Activated naive CD8-positive, alpha-beta T cell treated with anti-CD3 and anti-CD28 coated beads, Interleukin-2, amount 50 U/mL, for 16 hours (primary cell): ENCODE measurements at regions not wholly inside any gene's neighbourhood (a gene's known extent, or its start where the extent isn't known, plus 50 kb on each side); places are given as distances from the start of the nearest gene placed in this dataset.

ENCODE experiments used
- DNase-seq: peaks from one replicate; pipeline ENCODE4 v3.0.0-alpha.2; 2020; ENCODE audit warnings: low read depth, low spot score

DNA sequence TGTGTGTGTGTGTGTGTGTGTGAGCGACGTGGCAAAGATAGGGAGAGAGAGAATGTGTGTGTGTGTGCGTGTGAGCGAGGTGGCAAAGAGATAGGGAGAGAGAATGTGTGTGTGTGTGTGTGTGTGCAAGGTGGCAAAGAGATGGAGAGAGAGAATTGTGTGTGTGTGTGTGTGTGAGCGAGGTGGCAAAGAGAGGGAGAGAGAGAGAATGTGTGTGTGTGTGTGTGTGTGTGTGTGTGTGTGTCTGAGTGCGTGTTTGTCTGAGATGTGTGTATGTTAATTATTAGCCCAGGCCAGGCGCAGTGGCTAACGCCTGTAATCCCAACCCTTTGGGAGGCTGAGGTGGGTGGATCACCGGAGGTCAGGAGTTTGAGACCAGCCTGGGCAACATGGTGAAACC lies 154.6 kb upstream of the RGMA start:
- no peak for DNase-seq

DNA sequence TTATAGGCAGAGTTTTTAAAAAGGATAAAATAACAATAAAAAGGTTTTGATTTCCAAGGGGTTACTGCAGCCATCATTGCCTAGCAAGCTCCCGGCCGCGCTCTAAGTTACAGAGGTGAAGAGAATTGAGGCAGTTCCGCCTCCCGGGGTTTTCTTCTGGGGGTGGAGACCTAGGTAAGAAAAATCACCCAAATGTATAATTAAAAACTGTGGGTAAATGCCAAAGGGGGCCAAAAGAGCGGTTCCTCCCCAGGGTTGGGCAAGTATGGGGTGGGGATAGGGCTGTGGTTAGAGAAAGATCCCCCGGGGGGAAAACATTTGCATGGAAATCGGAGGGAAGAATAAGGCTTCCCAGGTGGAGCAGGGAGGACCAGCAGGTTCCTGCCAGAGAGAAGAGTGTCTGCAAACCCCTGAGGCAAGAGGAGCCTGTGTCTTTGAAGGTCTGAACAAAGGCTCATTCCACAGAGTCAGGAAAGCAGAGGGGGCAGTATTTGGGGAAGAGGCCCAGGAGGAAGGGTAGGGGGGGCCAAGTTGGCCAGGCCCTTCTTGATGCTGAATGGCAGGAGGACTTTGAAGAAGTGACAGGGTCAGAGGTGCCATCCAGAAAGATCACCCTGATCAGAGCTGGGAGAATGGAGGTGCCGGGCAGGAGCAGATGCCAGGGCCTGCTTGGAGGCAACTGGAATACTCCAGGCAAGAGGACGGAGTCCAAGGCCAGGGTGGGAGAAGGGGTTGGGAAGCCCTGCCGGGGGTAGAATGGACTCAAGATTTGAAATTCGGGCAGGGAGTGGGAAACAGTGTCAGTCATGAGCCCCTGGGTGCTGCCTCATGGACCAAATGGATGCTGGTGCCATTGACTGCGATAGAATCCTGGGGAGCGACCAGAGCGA lies 152.9 kb upstream of the RGMA start:
- no peak for DNase-seq

GRCh38 chr15:93239993-93240392 lies 151.0 kb upstream of the RGMA start:
- DNase-seq: no peak

GRCh38 chr15:93239591-93239990 lies 150.6 kb upstream of the RGMA start:
- no peak for DNase-seq

DNA sequence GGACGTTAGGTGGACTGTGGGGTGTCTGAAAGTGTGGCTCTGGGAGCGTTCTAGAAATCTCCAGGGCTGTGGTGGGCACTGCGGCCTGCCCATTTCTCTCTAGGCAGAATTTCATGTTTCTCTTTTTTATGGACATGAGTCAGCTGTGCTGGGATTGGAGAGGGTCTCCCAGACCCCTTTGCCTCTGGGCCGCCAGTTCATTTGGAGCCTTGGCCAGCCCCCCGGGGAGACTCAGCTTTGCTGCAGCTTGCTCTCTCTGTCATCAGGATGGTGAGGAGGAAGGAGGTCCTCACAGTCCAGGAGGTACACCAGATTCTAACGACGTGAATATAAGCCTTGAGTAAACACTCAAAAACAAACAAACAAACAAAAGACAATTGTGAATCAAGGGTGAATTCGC lies 149.6 kb upstream of the RGMA start:
- no peak for DNase-seq

DNA sequence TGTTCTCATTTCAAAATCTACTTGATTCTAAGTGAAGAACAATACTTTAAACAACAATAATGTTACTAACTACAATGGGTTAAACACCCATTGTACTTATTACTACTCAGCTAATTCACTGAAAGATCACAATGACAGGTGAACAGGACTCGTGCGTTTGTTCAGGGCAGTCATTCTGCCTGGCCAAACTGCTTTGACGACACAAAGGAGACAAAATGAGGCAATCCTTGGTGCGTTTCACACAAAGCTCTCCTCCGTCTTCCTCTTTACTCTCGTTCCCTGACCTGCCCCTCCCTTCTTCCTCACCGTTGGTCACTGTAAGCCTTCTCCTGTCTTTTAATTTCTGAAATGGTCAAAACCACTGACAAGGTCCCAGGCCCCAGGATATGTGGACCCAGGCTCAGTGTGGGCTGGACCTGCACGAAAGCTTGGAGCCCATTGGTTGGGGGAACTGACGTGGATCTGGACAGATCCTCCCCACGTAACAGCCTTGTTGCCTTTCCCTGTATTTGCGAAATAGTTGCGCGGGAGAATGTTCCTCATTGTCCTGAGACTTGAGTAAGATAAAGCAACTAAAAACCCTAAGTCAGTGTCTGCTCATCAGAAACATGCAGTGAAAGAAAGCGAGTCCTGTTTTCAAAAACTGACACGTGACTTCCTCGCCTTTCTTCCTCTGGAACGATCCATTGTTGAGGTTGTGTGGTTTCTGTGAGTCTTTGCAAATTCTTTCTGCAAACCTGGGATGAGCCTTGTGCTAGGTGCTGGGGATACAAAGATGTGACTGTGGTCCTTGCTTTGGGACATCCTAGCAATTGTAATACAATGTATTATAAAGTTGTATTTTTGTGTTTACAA lies 147.1 kb upstream of the RGMA start:
- no peak for DNase-seq

GRCh38 chr15:93235269-93235668 lies 146.3 kb upstream of the RGMA start:
- DNase-seq: no peak

- DNase-seq: no peak
Observed at GRCh38 chr15:93233710-93234109, 144.7 kb upstream of the RGMA start.

DNA sequence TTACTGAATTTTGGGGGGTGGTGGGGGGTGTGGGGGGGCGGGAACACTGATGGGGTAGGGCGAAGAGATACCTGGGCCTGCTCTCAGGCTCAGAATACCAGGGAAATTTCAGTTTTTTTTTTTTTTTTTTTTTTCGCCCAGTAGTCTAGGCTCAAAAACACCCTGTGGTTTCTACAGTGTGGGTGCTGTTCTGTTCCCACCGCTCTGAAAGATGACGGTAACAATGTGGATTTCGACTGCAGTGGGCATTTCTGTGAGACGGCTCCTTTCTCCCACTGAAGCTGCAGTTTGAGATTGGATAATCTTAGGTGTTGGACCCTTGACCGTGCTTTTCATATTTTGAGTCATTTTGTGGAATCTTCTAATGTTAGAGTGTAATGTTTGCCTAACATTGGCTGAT lies 143.8 kb upstream of the RGMA start:
- no peak for DNase-seq

- no peak for DNase-seq
Observed at GRCh38 chr15:93231994-93232393, 143.0 kb upstream of the RGMA start.

DNA sequence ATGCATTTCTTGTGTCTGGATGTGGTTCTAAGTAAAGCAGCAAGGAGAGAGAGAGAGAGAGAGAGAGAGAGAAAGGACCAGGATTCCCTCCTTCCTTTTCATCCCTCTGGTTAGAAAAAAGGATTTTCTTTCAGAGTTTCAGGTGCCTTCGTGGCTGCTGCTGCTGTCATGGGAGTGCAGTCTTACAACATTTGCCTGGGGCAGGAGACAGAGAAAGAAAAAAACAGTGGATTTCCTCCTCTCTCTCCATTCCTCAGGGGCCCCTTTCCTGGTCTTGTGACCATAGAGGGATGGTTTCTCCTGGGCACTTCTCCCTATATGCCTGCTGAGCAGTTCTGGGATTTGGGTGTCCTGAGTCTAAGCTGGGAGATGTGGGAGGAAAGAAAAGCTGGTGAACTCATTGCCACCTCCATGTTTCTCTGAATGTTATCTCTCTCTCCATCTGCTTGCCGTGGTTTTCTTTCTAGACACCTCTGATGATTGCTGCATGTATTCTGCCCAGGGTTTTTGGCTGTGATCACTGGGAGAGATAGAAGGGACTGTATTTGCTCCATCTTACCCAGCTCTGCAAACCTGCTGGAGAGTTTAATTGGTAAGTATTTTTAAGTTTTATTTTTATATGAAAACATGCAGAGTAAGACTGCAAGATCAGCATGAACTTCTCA lies 142.4 kb upstream of the RGMA start:
- no peak for DNase-seq

- DNase-seq: no peak
Observed at GRCh38 chr15:93228546-93228945, 139.5 kb upstream of the RGMA start.

DNA sequence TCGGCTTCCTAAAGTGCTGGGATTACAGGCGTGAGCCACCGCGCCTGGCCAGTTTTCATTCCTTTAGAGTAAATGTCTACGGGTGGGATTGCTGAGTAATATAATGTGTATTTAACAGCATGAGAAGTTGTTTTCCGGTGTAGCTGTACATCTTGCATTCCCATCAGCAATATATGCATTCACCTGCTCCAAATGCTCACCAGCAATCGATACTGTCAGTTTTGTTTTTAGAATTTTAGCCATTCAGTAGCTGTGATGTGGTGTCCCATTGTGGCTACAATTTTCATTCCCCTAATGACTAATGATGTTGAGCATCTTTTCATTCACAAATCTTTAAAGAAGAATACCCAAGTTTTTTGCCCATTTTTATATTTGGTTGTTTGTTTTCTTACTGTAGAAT lies 134.8 kb upstream of the RGMA start:
- no peak for DNase-seq

GRCh38 chr15:93221759-93222158 lies 132.7 kb upstream of the RGMA start:
- no peak for DNase-seq

DNA sequence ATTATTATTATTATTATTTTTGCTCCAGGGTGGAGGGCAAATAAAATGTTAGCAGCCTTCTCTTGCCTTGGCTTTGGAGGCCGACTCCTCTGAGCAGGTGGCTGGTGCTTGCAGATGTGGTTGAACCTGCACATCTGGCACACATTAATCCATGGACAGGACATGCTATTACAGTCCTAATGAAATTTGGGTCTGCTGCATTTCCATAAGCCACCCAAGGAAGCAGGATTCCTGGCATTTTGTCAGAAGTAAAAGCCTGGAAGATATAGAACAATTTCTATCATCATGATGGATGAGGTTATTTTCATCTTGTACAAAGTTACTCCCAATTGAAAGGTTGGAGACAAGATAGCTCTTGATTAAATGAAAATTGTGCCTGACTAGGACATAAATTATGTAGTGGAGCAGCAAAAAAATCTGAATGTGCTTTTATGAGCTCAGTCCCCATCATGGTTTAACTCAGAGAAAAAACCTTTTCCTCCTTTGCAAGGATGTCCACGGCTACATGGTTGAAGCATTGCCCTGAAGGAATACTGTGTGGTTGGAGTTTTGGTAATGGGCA lies 130.9 kb upstream of the RGMA start:
- DNase-seq: no peak

DNA sequence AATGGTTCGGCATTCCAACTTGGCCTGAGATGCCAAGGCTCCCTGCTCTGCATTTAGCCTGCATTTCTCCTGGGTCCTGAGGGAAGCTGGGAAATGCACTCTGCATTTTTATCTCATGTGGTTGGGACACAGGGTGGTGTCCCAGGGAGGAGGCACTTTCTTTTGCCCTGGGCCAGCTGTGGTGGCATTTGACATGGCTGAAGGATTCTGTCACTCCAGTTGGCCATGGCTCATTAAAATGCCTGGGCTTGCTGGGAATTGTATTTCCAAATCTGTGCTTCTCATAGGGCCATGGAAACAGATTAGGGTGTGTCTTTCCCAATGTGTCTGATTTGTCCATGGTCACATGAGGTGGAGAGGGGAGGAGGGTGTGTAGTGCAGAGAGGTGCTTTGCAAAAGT lies 128.3 kb upstream of the RGMA start:
- no peak for DNase-seq

- no peak for DNase-seq
Observed at GRCh38 chr15:93214106-93214505, 125.1 kb upstream of the RGMA start.

GRCh38 chr15:93213281-93213680 lies 124.3 kb upstream of the RGMA start:
- DNase-seq: no peak

- no peak for DNase-seq
Observed at GRCh38 chr15:93212578-93212977, 123.6 kb upstream of the RGMA start.

DNA sequence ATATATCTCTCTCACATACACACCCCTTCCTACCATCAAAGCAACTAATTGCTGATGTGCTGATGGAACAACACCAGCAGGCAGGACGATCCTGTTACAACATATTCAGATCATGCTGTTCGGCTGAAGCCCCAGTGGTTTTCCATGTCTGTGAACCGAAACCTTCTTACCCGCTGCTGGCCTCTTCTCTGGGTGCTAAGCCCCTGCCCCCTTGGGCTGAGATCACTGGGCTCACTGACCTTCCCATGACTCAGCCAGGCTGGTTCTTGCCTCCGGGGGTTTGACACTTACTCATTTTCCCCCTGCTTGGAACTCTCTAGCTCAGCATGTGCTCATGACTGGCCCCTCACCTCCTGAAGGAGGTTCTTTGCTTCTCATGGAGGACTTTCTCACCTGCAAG lies 122.0 kb upstream of the RGMA start:
- DNase-seq: no peak

GRCh38 chr15:93209690-93210445 lies 120.9 kb upstream of the RGMA start:
- no peak for DNase-seq
